COLO668 (cell line): ENCODE measurements at regions not wholly inside any gene's neighbourhood (a gene's known extent, or its start where the extent isn't known, plus 50 kb on each side); places are given as distances from the start of the nearest gene placed in this dataset.
"Not testable (repeated sequence)": the region's sequence is repeated elsewhere in the genome, so short reads cannot be mapped to it uniquely, and the experiment has no call there.

ENCODE experiments used
- DNase-seq: peaks from one replicate; lab custom pipeline; 2025; ENCODE audit not compliant: unreplicated experiment; lab: John Stamatoyannopoulos, UW

DNA sequence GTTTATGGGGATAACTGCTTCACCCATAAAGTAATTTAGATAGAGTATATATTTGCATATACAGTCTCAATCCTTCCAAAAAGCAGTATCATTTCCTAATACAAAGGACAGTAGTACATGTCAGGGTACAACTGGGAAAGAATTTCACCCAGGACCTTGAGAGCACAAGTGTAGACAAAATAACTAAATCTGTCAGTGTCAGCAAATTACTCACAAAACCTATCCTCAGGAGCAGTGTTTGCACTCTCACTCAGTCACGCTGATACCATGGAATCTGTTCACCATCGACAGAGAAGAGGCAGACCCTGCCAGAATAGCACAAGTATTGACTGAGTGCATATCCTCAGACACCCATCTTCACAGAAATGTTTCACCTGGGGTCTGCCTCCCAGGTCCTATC lies 554.7 kb upstream of the PHF14 start:
- DNase-seq, result no peak

GRCh38 chr7:10429031-10429430 lies 544.6 kb upstream of the PHF14 start:
- no peak for DNase-seq

- no peak for DNase-seq
Measured at GRCh38 chr7:10429511-10429910, 544.2 kb upstream of the PHF14 start.

DNA sequence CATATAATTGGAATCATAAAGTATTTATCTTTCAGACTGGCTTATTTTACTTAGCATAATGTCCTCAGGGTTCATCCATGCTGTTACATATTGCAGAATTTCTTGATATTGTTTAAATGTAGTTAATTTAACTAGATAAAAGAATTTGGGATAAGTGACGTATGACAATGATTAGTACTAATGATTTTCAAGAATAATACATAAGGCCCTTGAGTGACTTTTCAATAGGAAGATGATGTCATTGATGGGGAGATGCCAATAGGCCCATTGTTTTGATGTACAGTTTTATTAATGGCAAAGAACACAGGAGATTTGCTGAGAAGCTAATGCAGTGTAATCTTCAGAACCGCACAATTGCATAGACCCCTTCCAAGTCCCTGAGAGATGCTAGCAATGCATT lies 537.4 kb upstream of the PHF14 start:
- DNase-seq, result no peak

DNA sequence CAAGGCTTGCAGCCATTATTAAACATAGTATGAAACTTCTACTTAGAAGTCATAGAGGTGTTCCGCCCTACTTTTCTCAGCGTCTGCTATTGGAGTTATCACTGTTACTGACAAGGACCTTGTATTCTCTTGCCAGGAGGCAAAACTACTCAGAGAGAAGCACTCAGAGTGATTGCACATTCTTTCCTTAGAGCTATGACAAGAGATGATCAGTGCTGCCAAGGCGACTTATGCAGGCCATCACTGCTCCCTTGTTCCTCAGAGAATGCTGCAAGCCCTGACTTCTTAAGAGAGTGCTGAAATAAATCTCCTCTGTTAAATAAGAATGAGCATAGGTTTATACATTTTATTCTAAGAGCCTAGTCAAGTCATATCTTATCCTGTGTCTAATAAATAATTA lies 534.6 kb upstream of the PHF14 start:
- no peak for DNase-seq

- DNase-seq, result no peak
Measured at GRCh38 chr7:10455936-10456335, 517.7 kb upstream of the PHF14 start.

DNA sequence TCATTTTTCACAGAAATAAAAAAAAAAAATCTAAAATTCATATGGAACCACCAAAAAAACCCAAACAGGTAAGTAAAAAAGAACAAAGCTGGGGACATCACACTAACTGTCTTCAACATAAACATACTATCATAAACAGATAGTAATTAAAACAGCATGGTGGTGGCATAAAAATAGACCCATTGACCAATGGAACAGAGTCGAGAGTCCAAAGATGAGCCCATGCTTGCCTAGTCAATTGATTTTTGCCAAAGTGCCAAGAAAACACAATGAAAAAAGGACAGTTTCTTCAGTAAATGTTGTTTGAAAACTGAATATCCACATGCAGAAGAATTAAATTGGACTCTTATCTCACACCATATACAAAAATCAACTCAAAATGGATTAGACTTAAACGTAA lies 513.2 kb upstream of the PHF14 start:
- no peak for DNase-seq

GRCh38 chr7:10463701-10464100 lies 510.0 kb upstream of the PHF14 start:
- DNase-seq, result no peak

GRCh38 chr7:10465536-10465935 lies 508.1 kb upstream of the PHF14 start:
- DNase-seq, result not testable (repeated sequence)

GRCh38 chr7:10468908-10469307 lies 504.8 kb upstream of the PHF14 start:
- DNase-seq, result no peak

DNA sequence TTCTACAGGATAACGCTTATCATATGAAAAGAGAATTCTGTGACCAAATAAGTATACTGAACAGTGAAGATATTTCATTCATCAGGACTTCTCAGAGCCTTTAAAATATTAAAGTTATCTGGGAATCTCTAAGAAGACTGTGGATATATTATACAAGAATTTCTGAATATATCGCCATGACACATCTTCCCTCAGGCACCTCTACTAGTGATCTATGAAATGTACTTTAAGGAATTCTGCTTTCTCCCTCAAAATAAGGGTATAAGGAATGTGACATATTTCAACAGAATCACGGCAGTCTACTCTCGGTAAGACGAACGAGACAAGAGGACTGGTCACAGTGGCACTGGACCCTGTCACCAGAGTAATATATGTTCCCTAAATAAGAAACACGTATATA lies 504.2 kb upstream of the PHF14 start:
- no peak for DNase-seq

DNA sequence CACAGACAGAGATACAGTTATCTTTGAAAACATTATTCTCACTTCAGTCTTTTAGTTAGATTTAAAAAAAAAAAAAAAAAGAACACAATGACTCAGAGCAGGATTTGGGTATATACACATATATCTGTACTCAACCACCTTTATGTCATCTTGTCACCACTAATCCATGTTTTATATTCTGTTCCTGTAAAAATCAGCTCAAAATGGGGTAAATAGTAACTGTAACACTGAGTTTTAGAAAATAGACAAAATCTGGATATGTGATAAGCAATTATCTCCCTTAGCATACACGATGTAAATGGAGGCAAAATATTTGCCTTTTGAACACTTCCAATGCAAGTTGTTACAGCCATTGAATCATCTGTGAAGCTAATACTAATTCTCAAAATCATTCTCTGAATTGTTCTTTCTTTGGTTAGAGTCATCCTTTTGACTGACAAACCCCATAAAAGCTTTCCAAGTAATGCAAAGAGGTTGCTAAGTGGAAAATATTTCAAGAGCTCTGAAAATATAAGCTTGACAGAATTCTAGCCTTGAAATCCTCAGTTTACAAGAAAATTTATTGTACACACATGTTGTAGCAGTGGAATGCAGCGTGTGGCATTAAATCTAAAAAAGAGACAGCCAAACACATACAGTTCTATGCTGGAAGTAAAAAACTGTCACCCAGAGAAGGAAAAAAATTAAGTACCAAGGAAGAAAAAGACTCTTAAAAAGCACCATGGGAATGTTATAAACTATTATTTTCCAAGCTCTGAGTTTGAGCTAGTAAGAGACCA lies 502.2 kb upstream of the PHF14 start:
- DNase-seq, result no peak

- no peak for DNase-seq
Measured at GRCh38 chr7:10472115-10472514, 501.6 kb upstream of the PHF14 start.

DNA sequence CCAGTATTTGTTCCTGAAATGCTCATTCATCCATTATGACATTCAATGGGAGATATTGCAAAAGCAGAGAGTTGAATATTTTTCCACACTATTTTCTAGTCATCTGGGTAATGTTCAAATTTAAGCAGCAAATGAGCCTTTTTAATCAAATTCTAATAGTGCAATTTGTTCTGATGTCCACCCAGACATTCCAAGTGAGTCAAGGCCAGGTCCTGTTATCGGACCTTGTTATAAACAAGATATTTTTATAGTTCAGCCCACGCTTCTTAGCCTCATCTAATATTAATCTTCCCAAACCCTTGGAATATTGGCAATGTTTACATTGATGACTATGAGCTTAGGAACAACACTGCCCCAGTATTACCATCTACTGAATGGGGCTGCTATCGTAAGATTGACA lies 500.1 kb upstream of the PHF14 start:
- DNase-seq, result no peak

DNA sequence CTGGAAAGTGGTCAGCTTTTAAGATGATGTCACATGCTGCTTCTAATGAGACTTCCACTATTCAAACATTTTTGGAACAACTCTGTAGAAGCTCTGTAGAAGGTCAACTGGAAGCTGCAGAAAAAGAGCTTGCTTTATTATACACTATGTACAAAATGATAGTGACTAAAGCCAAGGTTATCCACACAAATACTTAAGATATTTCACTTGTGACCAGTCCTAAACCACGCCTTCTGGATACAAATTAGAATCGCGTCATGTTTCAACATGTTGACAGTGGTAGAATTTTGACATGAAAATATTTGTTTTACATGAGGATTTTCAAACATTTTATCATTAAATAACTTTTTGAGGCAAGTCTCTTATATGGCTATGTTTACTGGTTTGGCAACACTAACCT lies 499.6 kb upstream of the PHF14 start:
- DNase-seq, result no peak

DNA sequence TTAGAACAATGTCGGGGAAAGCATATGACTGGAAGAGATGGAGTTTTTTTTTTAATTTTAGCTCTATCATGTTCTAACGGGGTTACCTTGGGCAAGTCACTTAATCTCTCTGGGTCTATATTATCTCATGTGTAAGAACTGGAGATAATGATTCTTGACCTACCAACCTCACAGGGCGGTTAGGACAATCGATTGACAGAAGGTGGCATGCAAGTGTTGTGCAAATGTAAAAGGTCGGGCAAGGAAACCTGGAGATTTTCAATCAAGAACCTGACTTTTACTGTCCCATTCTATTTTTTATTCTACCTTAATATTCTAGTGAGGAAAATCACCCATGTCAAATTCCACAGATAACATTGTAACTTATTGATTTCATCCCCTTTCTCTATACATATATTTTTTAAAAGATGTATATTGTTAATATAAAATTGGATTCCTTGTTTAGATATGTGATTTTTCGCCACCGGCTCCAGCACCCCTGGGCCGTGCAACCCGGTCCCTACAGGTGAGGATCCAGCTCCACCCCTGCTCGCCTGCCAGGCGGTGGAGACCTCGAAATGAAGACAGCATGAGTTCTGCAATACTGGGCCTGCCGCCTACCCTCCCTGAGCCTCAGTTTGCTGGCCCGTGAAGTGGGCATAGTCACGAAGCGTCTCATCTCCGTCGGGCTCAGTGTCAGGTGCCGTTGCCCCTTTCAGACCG lies 497.6 kb upstream of the PHF14 start:
- DNase-seq, result no peak

DNA sequence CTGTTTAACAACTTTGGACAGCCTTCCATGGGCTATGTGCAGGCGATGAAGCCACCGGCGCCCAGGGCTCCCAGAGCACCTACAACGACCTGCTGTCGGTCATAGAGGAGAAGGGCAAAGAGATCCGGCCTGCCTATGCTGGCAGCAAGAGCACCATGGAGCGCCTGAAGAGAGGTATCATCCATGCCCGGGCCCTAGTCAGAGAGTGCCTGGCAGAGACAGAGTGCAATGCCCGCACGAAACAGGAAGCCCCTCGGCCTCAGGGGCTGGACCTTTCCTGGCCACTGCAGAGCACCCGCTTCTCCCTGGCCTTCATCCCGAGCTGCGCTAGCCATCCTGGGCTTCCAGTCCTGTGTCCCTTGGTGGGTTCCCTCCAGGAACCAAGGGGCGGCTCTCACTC lies 497.0 kb upstream of the PHF14 start:
- DNase-seq, result no peak

- DNase-seq, result no peak
Measured at GRCh38 chr7:10483671-10484070, 490.0 kb upstream of the PHF14 start.

DNA sequence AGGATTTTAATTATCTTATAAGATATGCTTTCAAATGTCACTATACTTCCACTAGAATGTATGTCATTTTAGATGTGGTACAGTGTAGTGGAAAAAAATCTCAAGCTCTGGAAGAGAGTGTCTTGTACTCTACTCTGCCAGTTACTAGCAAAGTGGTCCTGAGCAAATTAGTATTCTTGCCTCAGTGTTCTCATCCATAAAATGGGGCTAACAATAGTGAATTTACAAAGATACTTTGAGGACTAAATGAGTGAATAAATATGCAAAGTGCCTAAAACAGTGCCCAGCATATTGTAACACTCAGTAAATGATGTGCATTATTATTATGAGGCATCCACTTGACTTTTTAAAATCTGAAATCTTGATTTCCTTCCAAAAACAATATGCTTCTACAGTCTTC lies 488.9 kb upstream of the PHF14 start:
- DNase-seq, result no peak

- DNase-seq, result not testable (repeated sequence)
Measured at GRCh38 chr7:10501206-10501884, 472.3 kb upstream of the PHF14 start.

DNA sequence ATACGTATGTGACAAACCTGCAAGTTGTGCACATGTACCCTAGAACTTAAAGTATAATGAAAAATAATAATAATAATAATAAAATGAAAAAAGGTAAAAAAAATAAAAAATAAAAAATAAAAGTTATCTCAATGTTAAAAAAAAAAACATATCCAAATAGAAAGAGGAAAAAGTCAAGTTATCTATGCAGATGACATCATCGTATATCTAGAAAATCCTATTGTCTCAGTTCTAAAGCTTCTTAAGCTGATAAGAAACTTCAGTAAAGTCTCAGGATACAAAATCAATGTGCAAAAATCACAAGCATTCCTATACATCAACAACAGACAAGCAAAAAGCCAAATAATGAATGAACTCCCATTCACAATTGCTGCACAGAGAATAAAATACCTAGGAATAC lies 466.6 kb upstream of the PHF14 start:
- no peak for DNase-seq

GRCh38 chr7:10521306-10521705 lies 452.4 kb upstream of the PHF14 start:
- DNase-seq, result no peak
